ENCODE measurements at regions not wholly inside any gene's neighbourhood (a gene's known extent, or its start where the extent isn't known, plus 50 kb on each side); places are given as distances from the start of the nearest gene placed in this dataset.

DNA sequence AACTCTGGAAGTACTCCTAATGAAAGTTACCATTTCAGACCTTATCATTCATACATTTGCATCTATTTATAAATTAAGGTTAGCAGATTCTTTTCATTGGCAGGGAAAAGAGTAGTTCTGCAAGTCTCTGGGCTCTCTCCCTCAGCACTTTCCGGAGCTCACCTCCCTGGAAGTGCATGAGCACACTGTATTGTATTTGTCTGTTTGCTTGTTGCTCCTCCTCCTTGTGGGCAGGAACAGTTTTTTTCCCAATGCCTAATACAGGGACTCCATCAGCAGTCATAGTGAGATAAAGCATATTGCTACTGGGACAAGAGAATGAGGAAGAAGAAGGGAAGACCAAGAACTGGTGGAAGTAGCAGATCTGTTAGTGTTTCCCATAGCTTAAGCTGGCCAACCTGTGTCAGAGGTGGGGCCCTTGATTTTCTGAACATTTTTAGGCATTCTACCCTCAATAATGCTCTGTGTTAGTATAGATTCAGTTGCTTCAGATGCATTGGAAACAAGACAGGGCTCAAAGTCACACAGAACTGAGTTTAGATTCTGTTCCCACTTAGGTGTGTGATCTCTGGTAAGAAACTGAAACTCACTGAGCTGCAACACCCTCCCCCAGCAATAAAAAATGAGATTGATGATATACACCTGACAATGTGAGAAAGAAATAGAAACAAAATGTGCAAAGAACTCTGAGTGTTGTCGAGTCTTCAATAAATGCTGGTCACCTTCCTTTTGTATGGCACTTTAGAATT is 407.8 kb downstream of the TUSC7 start:
- H3K27ac ChIP-seq (ENCODE audit: low read length): 0 out of 2 replicates have a peak overlapping the region, but pooled peaks have one; percentile 1
- no peaks in the 10 kb centered on the region for H4K20me1 ChIP-seq (ENCODE audit: insufficient read depth, low read length)
- no peak overlapping the region for H2AFZ ChIP-seq (ENCODE audit: low read length)
- H3F3A ChIP-seq (ENCODE audit: insufficient read depth, low read length): no peaks in the 10 kb centered on the region
- no peak overlapping the region for H3K4me2 ChIP-seq (ENCODE audit: low read depth, low read length)
- peak; percentile 42 for DNase-seq
- H3K9me3 ChIP-seq (replicated peaks; ENCODE audit: insufficient read depth, low read length): no peaks in the 10 kb centered on the region
- no peak overlapping the region for H3K4me3 ChIP-seq (ENCODE audit: low read length)
- TF ChIP-seq EZH2phosphoT487 (IDR thresholded peaks at IDR 0.05; ENCODE audit: low read length) (no peak), EZH2 (optimal IDR thresholded peaks at IDR 0.05; ENCODE audit: low read depth, low read length) (no peak)
- TF ChIP-seq, protein P1, sequence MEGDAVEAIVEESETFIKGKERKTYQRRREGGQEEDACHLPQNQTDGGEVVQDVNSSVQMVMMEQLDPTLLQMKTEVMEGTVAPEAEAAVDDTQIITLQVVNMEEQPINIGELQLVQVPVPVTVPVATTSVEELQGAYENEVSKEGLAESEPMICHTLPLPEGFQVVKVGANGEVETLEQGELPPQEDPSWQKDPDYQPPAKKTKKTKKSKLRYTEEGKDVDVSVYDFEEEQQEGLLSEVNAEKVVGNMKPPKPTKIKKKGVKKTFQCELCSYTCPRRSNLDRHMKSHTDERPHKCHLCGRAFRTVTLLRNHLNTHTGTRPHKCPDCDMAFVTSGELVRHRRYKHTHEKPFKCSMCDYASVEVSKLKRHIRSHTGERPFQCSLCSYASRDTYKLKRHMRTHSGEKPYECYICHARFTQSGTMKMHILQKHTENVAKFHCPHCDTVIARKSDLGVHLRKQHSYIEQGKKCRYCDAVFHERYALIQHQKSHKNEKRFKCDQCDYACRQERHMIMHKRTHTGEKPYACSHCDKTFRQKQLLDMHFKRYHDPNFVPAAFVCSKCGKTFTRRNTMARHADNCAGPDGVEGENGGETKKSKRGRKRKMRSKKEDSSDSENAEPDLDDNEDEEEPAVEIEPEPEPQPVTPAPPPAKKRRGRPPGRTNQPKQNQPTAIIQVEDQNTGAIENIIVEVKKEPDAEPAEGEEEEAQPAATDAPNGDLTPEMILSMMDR (IDR thresholded peaks at IDR 0.05; ENCODE audit: low read length): no peak
- no peaks in the 10 kb centered on the region for H3K4me1 ChIP-seq (ENCODE audit: low read length)
- H3K27me3 ChIP-seq (replicated peaks; ENCODE audit: insufficient read depth, low read length): no peaks in the 10 kb centered on the region
- no peak overlapping the region for H3K9ac ChIP-seq (ENCODE audit: low read length)
- H3K9me2 ChIP-seq (replicated peaks; ENCODE audit: insufficient read depth, low read length): no peaks in the 10 kb centered on the region
- H3K36me3 ChIP-seq (replicated peaks; ENCODE audit: insufficient read depth, low read length): no peaks in the 10 kb centered on the region
- H3K79me2 ChIP-seq (ENCODE audit: low read length): no peaks in the 10 kb centered on the region

DNA sequence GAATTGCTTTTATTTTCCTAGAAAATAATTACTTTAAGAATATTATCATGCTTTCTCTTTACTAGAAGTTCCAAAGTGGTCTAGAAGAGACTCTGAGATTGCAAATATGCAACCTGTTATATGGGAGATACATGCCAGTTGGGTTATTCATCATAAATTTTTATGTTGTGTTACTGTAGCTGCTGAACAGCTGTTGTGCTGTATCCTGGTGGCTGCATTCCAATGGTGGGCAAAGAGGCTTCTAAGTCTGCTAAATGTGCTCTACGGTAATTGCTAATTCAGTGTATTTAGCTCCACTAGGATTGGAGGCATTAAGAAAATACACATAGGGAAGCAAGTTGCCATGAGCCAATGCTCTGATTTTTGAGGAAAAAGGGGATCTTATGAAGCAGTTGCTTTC is 409.0 kb downstream of the TUSC7 start:
- DNase-seq: no peak
- Histone ChIP-seq H3K4me1 (ENCODE audit: low read length) (no peaks in the 10 kb centered on the region), H3F3A (ENCODE audit: insufficient read depth, low read length) (no peaks in the 10 kb centered on the region), H3K27me3 (replicated peaks; ENCODE audit: insufficient read depth, low read length) (no peaks in the 10 kb centered on the region), H3K79me2 (ENCODE audit: low read length) (no peaks in the 10 kb centered on the region), H3K36me3 (replicated peaks; ENCODE audit: insufficient read depth, low read length) (no peaks in the 10 kb centered on the region), H3K27ac (ENCODE audit: low read length) (no peak overlapping the region), H3K9me2 (replicated peaks; ENCODE audit: insufficient read depth, low read length) (no peaks in the 10 kb centered on the region), H4K20me1 (ENCODE audit: insufficient read depth, low read length) (no peaks in the 10 kb centered on the region), H3K9ac (ENCODE audit: low read length) (no peak overlapping the region), H2AFZ (ENCODE audit: low read length) (no peak overlapping the region), H3K4me3 (ENCODE audit: low read length) (no peak overlapping the region), H3K9me3 (replicated peaks; ENCODE audit: insufficient read depth, low read length) (no peaks in the 10 kb centered on the region), H3K4me2 (ENCODE audit: low read depth, low read length) (no peak overlapping the region)
- TF ChIP-seq, protein P1 (IDR thresholded peaks at IDR 0.05; ENCODE audit: low read length): no peak
- no peak for TF ChIP-seq EZH2phosphoT487 (IDR thresholded peaks at IDR 0.05; ENCODE audit: low read length)
- no peak for TF ChIP-seq EZH2 (optimal IDR thresholded peaks at IDR 0.05; ENCODE audit: low read depth, low read length)

DNA sequence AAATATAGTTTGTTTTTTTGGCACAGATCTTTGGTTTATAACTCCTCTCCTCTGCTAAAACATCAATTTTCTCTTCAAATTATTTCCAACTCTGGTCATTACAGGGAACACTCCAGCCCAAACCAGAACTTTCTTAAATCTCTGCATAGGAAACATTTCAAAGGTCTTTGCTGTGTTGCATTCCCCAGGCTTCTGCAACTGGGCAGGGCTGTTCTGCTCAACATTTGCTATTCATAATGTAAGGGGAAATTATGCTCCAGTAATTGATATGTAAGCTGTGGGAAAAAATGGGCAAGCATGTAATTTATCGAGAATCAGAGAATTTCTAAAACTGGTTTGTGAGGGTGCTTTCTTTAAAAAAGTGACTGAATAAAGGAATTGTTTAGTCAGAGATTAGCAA is 410.4 kb downstream of the TUSC7 start:
- Histone ChIP-seq H3K4me2 (ENCODE audit: low read depth, low read length) (no peak overlapping the region), H3K9me2 (replicated peaks; ENCODE audit: insufficient read depth, low read length) (no peaks in the 10 kb centered on the region), H3K27ac (ENCODE audit: low read length) (no peak overlapping the region), H3K36me3 (replicated peaks; ENCODE audit: insufficient read depth, low read length) (no peaks in the 10 kb centered on the region), H4K20me1 (ENCODE audit: insufficient read depth, low read length) (no peaks in the 10 kb centered on the region), H3K79me2 (ENCODE audit: low read length) (no peaks in the 10 kb centered on the region), H3K4me1 (ENCODE audit: low read length) (no peaks in the 10 kb centered on the region), H3K4me3 (ENCODE audit: low read length) (no peak overlapping the region), H2AFZ (ENCODE audit: low read length) (no peak overlapping the region), H3K9ac (ENCODE audit: low read length) (no peak overlapping the region), H3F3A (ENCODE audit: insufficient read depth, low read length) (no peaks in the 10 kb centered on the region), H3K9me3 (replicated peaks; ENCODE audit: insufficient read depth, low read length) (no peaks in the 10 kb centered on the region), H3K27me3 (replicated peaks; ENCODE audit: insufficient read depth, low read length) (no peaks in the 10 kb centered on the region)
- TF ChIP-seq EZH2 (optimal IDR thresholded peaks at IDR 0.05; ENCODE audit: low read depth, low read length): no peak
- TF ChIP-seq, protein P1 (IDR thresholded peaks at IDR 0.05; ENCODE audit: low read length): no peak
- TF ChIP-seq EZH2phosphoT487 (IDR thresholded peaks at IDR 0.05; ENCODE audit: low read length): no peak
- DNase-seq: no peak

Data from MM.1S (cell line).